ENCODE measurements at regions not wholly inside any gene's neighbourhood (a gene's known extent, or its start where the extent isn't known, plus 50 kb on each side); places are given as distances from the start of the nearest gene placed in this dataset.
"Not testable (repeated sequence)": the region's sequence is repeated elsewhere in the genome, so short reads cannot be mapped to it uniquely, and the experiment has no call there.

- DNase-seq, result no peak
Observed at GRCh38 chr3:31053299-31053698, 158.8 kb upstream of the GADL1 start.

- no peak for DNase-seq
Observed at GRCh38 chr3:31054032-31054431, 159.6 kb upstream of the GADL1 start.

GRCh38 chr3:31055757-31056156 lies 161.3 kb upstream of the GADL1 start:
- no peak for DNase-seq

GRCh38 chr3:31057891-31058290 lies 163.4 kb upstream of the GADL1 start:
- DNase-seq, result no peak

GRCh38 chr3:31064021-31064420 lies 169.6 kb upstream of the GADL1 start:
- DNase-seq, result no peak

- no peak for DNase-seq
Observed at GRCh38 chr3:31065765-31066164, 171.3 kb upstream of the GADL1 start.

- DNase-seq, result no peak
Observed at GRCh38 chr3:31067004-31067403, 172.5 kb upstream of the GADL1 start.

- DNase-seq, result no peak
Observed at GRCh38 chr3:31075471-31075870, 181.0 kb upstream of the GADL1 start.

GRCh38 chr3:31075876-31076275 lies 181.4 kb upstream of the GADL1 start:
- DNase-seq, result no peak

GRCh38 chr3:31077021-31077601 lies 182.7 kb upstream of the GADL1 start:
- DNase-seq, result no peak

- no peak for DNase-seq
Observed at GRCh38 chr3:31077826-31078225, 183.4 kb upstream of the GADL1 start.

GRCh38 chr3:31079689-31080088 lies 185.2 kb upstream of the GADL1 start:
- no peak for DNase-seq

- no peak for DNase-seq
Observed at GRCh38 chr3:31081018-31081662, 186.7 kb upstream of the GADL1 start.

GRCh38 chr3:31086148-31086547 lies 191.7 kb upstream of the GADL1 start:
- DNase-seq, result no peak

GRCh38 chr3:31086698-31087097 lies 192.2 kb upstream of the GADL1 start:
- no peak for DNase-seq

GRCh38 chr3:31091748-31092147 lies 197.3 kb upstream of the GADL1 start:
- no peak for DNase-seq

GRCh38 chr3:31092748-31093589 lies 198.5 kb upstream of the GADL1 start:
- DNase-seq, result no peak

GRCh38 chr3:31093606-31094005 lies 199.1 kb upstream of the GADL1 start:
- DNase-seq, result no peak

GRCh38 chr3:31094048-31094447 lies 199.6 kb upstream of the GADL1 start:
- DNase-seq, result no peak

GRCh38 chr3:31095255-31095654 lies 200.8 kb upstream of the GADL1 start:
- no peak for DNase-seq

GRCh38 chr3:31096661-31097395 lies 202.4 kb upstream of the GADL1 start:
- no peak for DNase-seq

- DNase-seq, result no peak
Observed at GRCh38 chr3:31100519-31100918, 206.1 kb upstream of the GADL1 start.

GRCh38 chr3:31101285-31101684 lies 206.8 kb upstream of the GADL1 start:
- not testable (repeated sequence) for DNase-seq
